Adrenal gland (tissue), 9 donors: ENCODE measurements at regions not wholly inside any gene's neighbourhood (a gene's known extent, or its start where the extent isn't known, plus 50 kb on each side); places are given as distances from the start of the nearest gene placed in this dataset.
"Not testable (repeated sequence)": the region's sequence is repeated elsewhere in the genome, so short reads cannot be mapped to it uniquely, and the experiment has no call there.

Experiments
- DNase-seq, 7 donors: peaks; one replicate each; pipeline ENCODE4 v3.0.0-alpha.2; 2019 to 2020
- H3K27ac ChIP-seq, 5 donors: fragments of 200-600 bp; sonication (generic) in 4 of 5; 1 replicate in 3 of 5; 2 replicates in 2 of 5; pipeline versions ENCODE4 v1.5.1 to v1.8.0; 2016 to 2020; ENCODE audit warnings: mild to moderate bottlenecking in 1 of 5
- H3K27me3 ChIP-seq: fragments of 200-600 bp; 2 replicates; pipeline ENCODE4 v1.8.0; 2021
- H3K36me3 ChIP-seq, 2 donors: fragments of 200-600 bp; replicated peaks in 1 of 2; 1 replicate in 1 of 2; 2 replicates in 1 of 2; pipeline versions ENCODE4 v1.5.1 to v1.8.0; 2018 to 2022
- H3K4me1 ChIP-seq, 2 donors: fragments of 200-600 bp; replicated peaks in 1 of 2; 1 replicate in 1 of 2; 2 replicates in 1 of 2; pipeline versions ENCODE4 v1.5.1 to v1.8.0; 2018 to 2021
- H3K4me3 ChIP-seq, 4 donors: fragments of 200-600 bp; sonication (generic) in 3 of 4; one replicate each; pipeline ENCODE4 v1.5.1; 2016 to 2018
- H3K9me3 ChIP-seq, 3 donors: fragments of 200-600 bp; sonication (generic) in 1 of 3; replicated peaks in 1 of 3; 1 replicate in 2 of 3; 2 replicates in 1 of 3; pipeline versions ENCODE4 v1.5.1 to v1.8.0; 2016 to 2021
- CTCF ChIP-seq, 6 experiments: fragments of 450-650 bp in 4 of 6; fragments of 200-600 bp in 2 of 6; sonication (generic) in 1 of 6; IDR thresholded peaks; 1 replicate in 5 of 6; 2 replicates in 1 of 6; pipeline versions ENCODE4 v1.5.1 to v1.8.0; 2016 to 2021; ENCODE audit warnings: antibody characterized with exemption in 6 of 6, mild to moderate bottlenecking in 2 of 6, moderate library complexity in 1 of 6
- POLR2A ChIP-seq, 2 donors: fragments of 450-650 bp; IDR thresholded peaks; one replicate each; pipeline ENCODE4 v1.6.1; 2017; ENCODE audit warnings: antibody characterized with exemption in 2 of 2, mild to moderate bottlenecking in 2 of 2, moderate library complexity in 1 of 2
- WGBS, 4 donors: extraction: QIAGEN DNeasy Blood & Tissue Kit in 2 of 4; methylation state at CpG; one replicate each; pipeline versions ENCODE4 v1.1.5 to v1.1.7; 2013 to 2017; 5-methylcytosine and 5-hydroxymethylcytosine counted together
- intact Hi-C, 2 donors: fragments of 100-400 bp; cut with DNase I; formaldehyde crosslinking; loops; one replicate each; pipeline versions ENCODE4 v1.14.1 to v1.15.0; 2022 to 2023
- donor health status: healthy with polysubstance abuse.
- donor health status: Bipolar disorder and iron deficiency.
- donor health status: DM: yes; HTN: yes; CAD: no.
- donor health status: DM: no; HTN: no; CAD: no.
- donor health status: DM: no; HTN: no; CAD: no.

GRCh38 chr22:11605468-11605981, 3922.5 kb upstream of the OR11H1 start:
- intact Hi-C loops = no loop called here
- Histone ChIP-seq H3K27me3 (no peaks in the 10 kb centered on the region), H3K4me3 (no peak overlapping the region), H3K36me3 (no peaks in the 10 kb centered on the region), H3K9me3 (no peaks in the 10 kb centered on the region), H3K27ac (no peak overlapping the region), H3K4me1 (no peaks in the 10 kb centered on the region)
- TF ChIP-seq CTCF (IDR thresholded peaks at IDR 0.05) (no peak), POLR2A (IDR thresholded peaks at IDR 0.05) (no peak)
- peak in 1 of 7 donors; percentile 44 for DNase-seq
- WGBS, 4 donors = 71 to 81% (median 78%) methylated on average over 28 to 30 of the region's 30 CpGs

GRCh38 chr22:11606047-11607000, 3921.7 kb upstream of the OR11H1 start:
- H3K4me1 ChIP-seq, H3K27me3 ChIP-seq, H3K9me3 ChIP-seq, H3K4me3 ChIP-seq, H3K27ac ChIP-seq, H3K36me3 ChIP-seq, intact Hi-C loops: not testable (repeated sequence)
- peak in 1 of 7 donors; percentile 30 for DNase-seq
- WGBS, 4 donors = 75 to 84% (median 80%) methylated on average over 30 to 42 of the region's 42 CpGs

GRCh38 chr22:11607215-11607614, 3920.8 kb upstream of the OR11H1 start:
- intact Hi-C loops, H3K36me3 ChIP-seq, DNase-seq, H3K27me3 ChIP-seq, H3K27ac ChIP-seq, H3K4me3 ChIP-seq, H3K9me3 ChIP-seq, H3K4me1 ChIP-seq: not testable (repeated sequence)
- 76 to 80% (median 78%) methylated on average over 8 of the region's 8 CpGs for WGBS, 4 donors

GRCh38 chr22:11608486-11608885, 3919.5 kb upstream of the OR11H1 start:
- DNase-seq, H3K4me3 ChIP-seq, H3K27ac ChIP-seq, H3K27me3 ChIP-seq, H3K4me1 ChIP-seq, intact Hi-C loops, H3K9me3 ChIP-seq, H3K36me3 ChIP-seq: not testable (repeated sequence)
- 52 to 69% (median 58%) methylated on average over 5 of the region's 5 CpGs for WGBS, 4 donors

GRCh38 chr22:11609193-11609592, 3918.8 kb upstream of the OR11H1 start:
- H3K9me3 ChIP-seq, DNase-seq, H3K27me3 ChIP-seq, intact Hi-C loops, H3K4me1 ChIP-seq, H3K27ac ChIP-seq, H3K36me3 ChIP-seq, H3K4me3 ChIP-seq: not testable (repeated sequence)
- 74 to 80% (median 77%) methylated on average over 4 of the region's 4 CpGs for WGBS, 4 donors

GRCh38 chr22:11611280-11611679, 3916.7 kb upstream of the OR11H1 start:
- DNase-seq = peak in 1 of 7 donors; percentile 49
- H3K9me3 ChIP-seq, H3K36me3 ChIP-seq, H3K4me3 ChIP-seq, intact Hi-C loops, H3K27ac ChIP-seq, H3K27me3 ChIP-seq, H3K4me1 ChIP-seq: not testable (repeated sequence)
- WGBS, 4 donors = 81 to 83% (median 82%) methylated on average over 20 of the region's 20 CpGs

- H3K4me1 ChIP-seq, H3K36me3 ChIP-seq, H3K9me3 ChIP-seq, H3K4me3 ChIP-seq, intact Hi-C loops, H3K27me3 ChIP-seq, H3K27ac ChIP-seq: not testable (repeated sequence)
- DNase-seq = peak in 1 of 7 donors; percentile 45
- WGBS, 4 donors = 84 to 94% (median 91%) methylated on average over 7 of the region's 7 CpGs
Measured at GRCh38 chr22:11611876-11612275, 3916.1 kb upstream of the OR11H1 start.

GRCh38 chr22:11613081-11613897, 3914.7 kb upstream of the OR11H1 start:
- H3K4me3 ChIP-seq, H3K4me1 ChIP-seq, intact Hi-C loops, H3K27ac ChIP-seq, H3K27me3 ChIP-seq, H3K9me3 ChIP-seq, H3K36me3 ChIP-seq: not testable (repeated sequence)
- DNase-seq = peak in 1 of 7 donors; percentile 36
- WGBS, 4 donors = 81 to 88% (median 85%) methylated on average over 25 to 27 of the region's 27 CpGs
